ENCODE measurements at regions not wholly inside any gene's neighbourhood (a gene's known extent, or its start where the extent isn't known, plus 50 kb on each side); places are given as distances from the start of the nearest gene placed in this dataset.

DNA sequence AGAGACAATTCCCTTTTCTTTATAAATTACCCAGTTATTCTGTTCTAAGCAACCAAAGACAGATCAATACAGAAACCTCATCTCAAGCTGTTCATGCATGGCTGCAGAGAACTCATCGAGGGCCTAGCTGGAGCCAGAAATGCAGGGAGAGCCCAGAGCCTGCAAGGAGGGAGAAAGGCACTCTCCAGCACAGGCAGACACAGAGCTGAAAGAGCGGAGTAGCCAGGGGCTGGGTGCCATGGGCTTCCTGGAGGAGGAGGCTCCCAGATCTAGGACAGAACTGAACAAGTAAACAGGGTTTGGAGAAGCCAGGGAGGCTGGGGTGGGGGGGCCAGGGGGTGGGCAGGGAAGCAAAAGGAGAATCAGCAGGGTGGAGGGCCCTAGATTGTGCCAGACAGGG lies 144.2 kb upstream of the ZNF507 start:
- peaks cover 61% of the 10 kb centered on the region for H3K27me3 ChIP-seq (replicated peaks; ENCODE audit: insufficient read depth, low read length)
- no peak overlapping the region for H3K9ac ChIP-seq (ENCODE audit: low read length)
- no peak overlapping the region for H2AFZ ChIP-seq (ENCODE audit: low read length)
- no peaks in the 10 kb centered on the region for H3K36me3 ChIP-seq (replicated peaks; ENCODE audit: insufficient read depth, low read length)
- no peaks in the 10 kb centered on the region for H3K79me2 ChIP-seq (ENCODE audit: low read length)
- H3K4me1 ChIP-seq (ENCODE audit: low read length) = no peaks in the 10 kb centered on the region
- no peaks in the 10 kb centered on the region for H3F3A ChIP-seq (ENCODE audit: insufficient read depth, low read length)
- no peaks in the 10 kb centered on the region for H3K9me3 ChIP-seq (replicated peaks; ENCODE audit: insufficient read depth, low read length)
- no peak overlapping the region for H3K4me2 ChIP-seq (ENCODE audit: low read depth, low read length)
- no peaks in the 10 kb centered on the region for H4K20me1 ChIP-seq (ENCODE audit: insufficient read depth, low read length)
- TF ChIP-seq EZH2phosphoT487 (IDR thresholded peaks at IDR 0.05; ENCODE audit: low read length) (no peak), EZH2 (optimal IDR thresholded peaks at IDR 0.05; ENCODE audit: low read depth, low read length) (no peak)
- TF ChIP-seq, protein P1, sequence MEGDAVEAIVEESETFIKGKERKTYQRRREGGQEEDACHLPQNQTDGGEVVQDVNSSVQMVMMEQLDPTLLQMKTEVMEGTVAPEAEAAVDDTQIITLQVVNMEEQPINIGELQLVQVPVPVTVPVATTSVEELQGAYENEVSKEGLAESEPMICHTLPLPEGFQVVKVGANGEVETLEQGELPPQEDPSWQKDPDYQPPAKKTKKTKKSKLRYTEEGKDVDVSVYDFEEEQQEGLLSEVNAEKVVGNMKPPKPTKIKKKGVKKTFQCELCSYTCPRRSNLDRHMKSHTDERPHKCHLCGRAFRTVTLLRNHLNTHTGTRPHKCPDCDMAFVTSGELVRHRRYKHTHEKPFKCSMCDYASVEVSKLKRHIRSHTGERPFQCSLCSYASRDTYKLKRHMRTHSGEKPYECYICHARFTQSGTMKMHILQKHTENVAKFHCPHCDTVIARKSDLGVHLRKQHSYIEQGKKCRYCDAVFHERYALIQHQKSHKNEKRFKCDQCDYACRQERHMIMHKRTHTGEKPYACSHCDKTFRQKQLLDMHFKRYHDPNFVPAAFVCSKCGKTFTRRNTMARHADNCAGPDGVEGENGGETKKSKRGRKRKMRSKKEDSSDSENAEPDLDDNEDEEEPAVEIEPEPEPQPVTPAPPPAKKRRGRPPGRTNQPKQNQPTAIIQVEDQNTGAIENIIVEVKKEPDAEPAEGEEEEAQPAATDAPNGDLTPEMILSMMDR (IDR thresholded peaks at IDR 0.05; ENCODE audit: low read length) = no peak
- DNase-seq = no peak
- H3K4me3 ChIP-seq (ENCODE audit: low read length) = no peak overlapping the region
- no peak overlapping the region for H3K27ac ChIP-seq (ENCODE audit: low read length)
- H3K9me2 ChIP-seq (replicated peaks; ENCODE audit: insufficient read depth, low read length) = no peaks in the 10 kb centered on the region

DNA sequence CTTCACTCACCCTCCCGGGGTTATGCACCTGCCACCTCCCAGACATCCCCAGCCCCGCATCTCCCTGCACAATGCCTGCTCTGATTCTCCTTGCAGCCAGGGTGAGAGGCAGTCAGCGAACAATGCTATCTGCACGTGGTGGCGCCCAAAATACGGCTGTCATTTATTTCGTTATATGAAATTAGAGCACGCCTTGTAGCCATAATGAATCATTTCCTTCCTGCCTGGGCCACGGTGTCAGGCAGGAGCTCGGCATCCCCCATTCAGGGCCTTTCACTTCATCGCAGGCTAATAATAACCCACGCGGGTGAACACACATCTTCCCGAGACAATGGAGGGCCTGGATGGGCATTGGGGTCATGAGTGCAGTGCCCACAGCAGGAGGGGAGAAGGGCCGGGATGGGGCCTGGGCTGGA lies 143.8 kb upstream of the ZNF507 start:
- Histone ChIP-seq H3K9ac (ENCODE audit: low read length) (no peak overlapping the region), H3K27ac (ENCODE audit: low read length) (no peak overlapping the region), H3K79me2 (ENCODE audit: low read length) (no peaks in the 10 kb centered on the region), H3K27me3 (replicated peaks; ENCODE audit: insufficient read depth, low read length) (peaks cover 64% of the 10 kb centered on the region), H3K4me1 (ENCODE audit: low read length) (no peaks in the 10 kb centered on the region), H4K20me1 (ENCODE audit: insufficient read depth, low read length) (no peaks in the 10 kb centered on the region), H3K4me2 (ENCODE audit: low read depth, low read length) (no peak overlapping the region), H2AFZ (ENCODE audit: low read length) (no peak overlapping the region), H3K9me3 (replicated peaks; ENCODE audit: insufficient read depth, low read length) (no peaks in the 10 kb centered on the region), H3K4me3 (ENCODE audit: low read length) (no peak overlapping the region), H3K36me3 (replicated peaks; ENCODE audit: insufficient read depth, low read length) (no peaks in the 10 kb centered on the region), H3K9me2 (replicated peaks; ENCODE audit: insufficient read depth, low read length) (no peaks in the 10 kb centered on the region), H3F3A (ENCODE audit: insufficient read depth, low read length) (no peaks in the 10 kb centered on the region)
- TF ChIP-seq EZH2 (optimal IDR thresholded peaks at IDR 0.05; ENCODE audit: low read depth, low read length) (no peak), EZH2phosphoT487 (IDR thresholded peaks at IDR 0.05; ENCODE audit: low read length) (no peak)
- TF ChIP-seq, protein P1 (IDR thresholded peaks at IDR 0.05; ENCODE audit: low read length) = no peak
- DNase-seq = no peak

DNA sequence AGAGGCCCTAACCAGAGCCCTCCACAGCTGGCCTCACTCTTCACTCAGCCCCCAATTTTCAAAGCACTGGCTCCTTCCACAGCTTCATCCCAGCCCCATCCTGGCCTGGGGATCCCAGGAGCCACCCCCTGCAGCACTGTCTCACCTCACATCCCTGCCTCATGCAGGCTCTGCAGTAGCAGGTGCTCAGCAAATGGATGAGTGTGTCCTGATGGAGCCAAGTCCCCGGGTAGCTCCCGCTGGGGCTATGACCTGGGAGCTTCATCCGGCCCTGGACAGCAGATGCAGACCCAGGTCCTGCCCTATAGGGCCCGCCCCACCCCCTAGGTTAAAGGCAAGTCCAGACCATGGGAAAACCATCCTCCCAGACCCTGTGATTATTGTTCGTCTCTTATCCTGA lies 143.2 kb upstream of the ZNF507 start:
- Histone ChIP-seq H3K4me3 (ENCODE audit: low read length) (no peak overlapping the region), H3K4me2 (ENCODE audit: low read depth, low read length) (no peak overlapping the region), H3K9ac (ENCODE audit: low read length) (no peak overlapping the region), H2AFZ (ENCODE audit: low read length) (no peak overlapping the region), H4K20me1 (ENCODE audit: insufficient read depth, low read length) (no peaks in the 10 kb centered on the region), H3F3A (ENCODE audit: insufficient read depth, low read length) (no peaks in the 10 kb centered on the region), H3K36me3 (replicated peaks; ENCODE audit: insufficient read depth, low read length) (no peaks in the 10 kb centered on the region), H3K4me1 (ENCODE audit: low read length) (no peaks in the 10 kb centered on the region), H3K79me2 (ENCODE audit: low read length) (no peaks in the 10 kb centered on the region), H3K9me3 (replicated peaks; ENCODE audit: insufficient read depth, low read length) (no peaks in the 10 kb centered on the region), H3K9me2 (replicated peaks; ENCODE audit: insufficient read depth, low read length) (no peaks in the 10 kb centered on the region), H3K27me3 (replicated peaks; ENCODE audit: insufficient read depth, low read length) (peaks cover 67% of the 10 kb centered on the region), H3K27ac (ENCODE audit: low read length) (no peak overlapping the region)
- DNase-seq = no peak
- TF ChIP-seq, protein P1 (IDR thresholded peaks at IDR 0.05; ENCODE audit: low read length) = no peak
- TF ChIP-seq EZH2phosphoT487 (IDR thresholded peaks at IDR 0.05; ENCODE audit: low read length) = no peak
- no peak for TF ChIP-seq EZH2 (optimal IDR thresholded peaks at IDR 0.05; ENCODE audit: low read depth, low read length)

All from MM.1S (cell line).